Activated effector memory CD4-positive, alpha-beta T cell treated with anti-CD3 and anti-CD28 coated beads, Interleukin-2, amount 50 U/mL, for 16 hours (primary cell): ENCODE measurements at regions not wholly inside any gene's neighbourhood (a gene's known extent, or its start where the extent isn't known, plus 50 kb on each side); places are given as distances from the start of the nearest gene placed in this dataset.
"Not testable (repeated sequence)": the region's sequence is repeated elsewhere in the genome, so short reads cannot be mapped to it uniquely, and the experiment has no call there.

ENCODE experiments used
- DNase-seq: peaks from one replicate; pipeline ENCODE4 v3.0.0-alpha.2; 2020

DNA sequence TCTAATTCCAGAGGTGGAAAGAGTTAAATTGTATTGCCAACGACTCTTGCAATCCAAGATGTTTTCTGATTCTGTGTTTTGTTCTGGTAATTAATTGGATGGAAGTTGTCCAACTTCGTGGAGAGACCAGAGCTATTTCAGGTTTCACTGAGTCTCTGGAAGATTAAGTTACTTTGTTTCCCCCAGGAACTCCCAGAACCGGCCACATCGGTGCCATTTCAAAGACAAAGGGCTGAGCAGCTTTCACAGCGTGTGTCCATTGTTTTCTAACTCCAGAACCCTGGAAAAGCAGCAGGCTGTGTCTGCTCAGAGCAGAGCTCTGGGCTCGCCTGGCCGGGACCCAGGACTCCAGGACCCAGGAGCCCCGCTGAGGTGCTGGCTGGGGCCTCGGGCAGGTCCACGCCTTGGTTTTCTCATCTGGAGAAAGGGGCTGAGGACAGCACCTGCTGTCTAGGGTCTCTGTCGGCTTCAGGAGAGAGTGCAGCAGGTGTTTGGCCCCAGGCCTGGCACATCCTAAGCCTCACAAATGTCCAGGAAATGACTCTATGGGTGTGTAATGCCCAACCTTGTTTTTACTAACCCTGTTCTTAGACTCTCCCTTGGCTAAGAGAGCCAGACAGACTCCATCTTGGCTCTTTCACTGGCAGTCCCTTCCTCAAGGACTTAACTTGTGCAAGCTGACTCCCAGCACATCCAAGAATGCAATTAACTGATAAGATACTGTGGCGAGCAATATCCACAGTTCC is 86.0 kb upstream of the SFSWAP start:
- peak; percentile 42 for DNase-seq

DNA sequence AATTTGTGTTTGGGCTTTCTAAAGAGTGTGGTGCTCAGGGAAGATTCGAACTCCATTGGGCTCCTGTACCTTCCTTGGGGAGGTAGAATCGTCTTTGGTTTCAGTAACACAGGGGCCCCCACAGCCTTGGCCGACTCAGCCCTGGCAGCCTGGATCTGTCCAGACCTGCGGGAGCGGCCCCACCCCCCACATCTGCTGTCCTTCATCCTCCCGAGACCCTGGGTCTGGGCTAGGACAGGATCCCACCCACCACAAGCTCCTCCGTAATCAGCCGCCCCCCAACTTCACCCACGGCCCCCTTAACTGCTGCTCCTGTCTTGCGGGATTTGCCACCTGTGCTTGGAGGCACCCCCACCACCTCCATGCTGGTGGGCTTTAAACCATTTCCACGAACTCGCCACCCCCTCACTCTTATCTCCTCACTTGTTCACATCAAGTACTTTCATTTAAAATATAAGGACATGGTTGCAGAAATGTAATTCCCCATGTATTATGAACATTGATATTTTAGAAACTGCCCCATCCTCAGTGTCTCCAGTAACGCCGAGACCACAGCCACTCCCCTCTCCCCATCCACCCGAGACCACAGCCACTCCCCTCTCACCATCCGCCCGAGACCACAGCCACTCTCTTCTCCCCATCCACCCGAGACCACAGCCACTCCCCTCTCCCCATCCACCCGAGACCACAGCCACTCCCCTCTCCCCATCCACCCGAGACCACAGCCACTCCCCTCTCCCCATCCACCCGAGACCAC is 84.7 kb upstream of the SFSWAP start:
- DNase-seq: peak; percentile 61

DNA sequence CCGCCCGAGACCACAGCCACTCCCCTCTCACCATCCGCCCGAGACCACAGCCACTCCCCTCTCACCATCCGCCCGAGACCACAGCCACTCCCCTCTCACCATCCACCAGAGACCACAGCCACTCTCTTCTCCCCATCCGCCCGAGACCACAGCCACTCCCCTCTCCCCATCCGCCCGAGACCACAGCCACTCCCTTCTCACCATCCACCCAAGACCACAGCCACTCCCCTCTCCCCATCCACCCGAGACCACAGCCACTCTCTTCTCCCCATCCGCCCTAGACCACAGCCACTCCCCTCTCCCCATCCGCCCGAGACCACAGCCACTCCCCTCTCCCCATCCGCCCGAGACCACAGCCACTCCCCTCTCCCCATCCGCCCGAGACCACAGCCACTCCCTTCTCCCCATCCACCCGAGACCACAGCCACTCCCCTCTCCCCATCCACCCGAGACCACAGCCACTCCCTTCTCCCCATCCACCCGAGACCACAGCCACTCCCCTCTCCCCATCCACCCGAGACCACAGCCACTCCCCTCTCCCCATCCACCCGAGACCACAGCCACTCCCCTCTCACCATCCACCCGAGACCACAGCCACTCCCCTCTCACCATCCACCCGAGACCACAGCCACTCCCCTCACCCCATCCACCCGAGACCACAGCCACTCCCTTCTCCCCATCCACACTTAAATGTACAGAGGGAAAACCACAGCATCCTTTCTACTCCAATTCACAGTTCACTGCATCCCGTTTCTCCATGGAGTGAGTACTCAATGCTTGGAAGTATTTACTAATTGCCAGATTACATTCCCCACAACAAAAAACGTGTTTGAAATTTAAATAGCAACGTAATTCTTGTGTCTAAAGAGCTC is 83.5 kb upstream of the SFSWAP start:
- peak; percentile 81 for DNase-seq

DNA sequence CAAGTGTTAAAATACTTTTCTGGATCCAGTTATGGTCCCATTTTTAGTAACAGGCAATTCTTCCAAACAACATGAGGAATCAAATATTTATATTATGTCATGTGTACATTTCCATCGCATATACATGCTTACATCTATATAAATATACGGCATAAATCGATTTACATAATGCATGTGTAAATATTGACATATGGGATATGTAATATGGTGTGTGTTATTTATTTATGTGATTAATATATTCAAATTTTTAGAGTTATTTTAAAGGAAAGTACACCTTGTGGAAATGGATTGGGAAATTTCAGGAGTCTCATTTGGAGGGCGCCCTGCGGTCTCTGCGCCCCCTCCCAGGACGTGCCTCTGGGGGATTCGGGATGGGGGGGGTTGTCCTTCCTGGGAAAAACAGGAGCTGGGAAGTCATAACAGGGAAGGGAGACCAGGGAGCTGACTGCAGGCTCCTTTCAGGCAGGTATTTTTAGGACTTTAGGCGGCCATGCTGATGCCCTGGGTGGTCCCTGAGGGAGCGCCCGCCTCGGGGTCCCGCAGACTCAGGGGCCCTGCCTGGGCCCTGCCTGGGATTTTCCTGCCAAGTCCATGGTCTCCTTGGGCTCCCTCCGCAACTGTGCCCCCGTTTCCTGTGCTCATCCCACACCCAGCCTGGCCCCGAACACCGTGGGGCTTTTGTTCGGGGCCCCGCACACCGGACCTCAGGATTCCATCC is 82.7 kb upstream of the SFSWAP start:
- no peak for DNase-seq

DNA sequence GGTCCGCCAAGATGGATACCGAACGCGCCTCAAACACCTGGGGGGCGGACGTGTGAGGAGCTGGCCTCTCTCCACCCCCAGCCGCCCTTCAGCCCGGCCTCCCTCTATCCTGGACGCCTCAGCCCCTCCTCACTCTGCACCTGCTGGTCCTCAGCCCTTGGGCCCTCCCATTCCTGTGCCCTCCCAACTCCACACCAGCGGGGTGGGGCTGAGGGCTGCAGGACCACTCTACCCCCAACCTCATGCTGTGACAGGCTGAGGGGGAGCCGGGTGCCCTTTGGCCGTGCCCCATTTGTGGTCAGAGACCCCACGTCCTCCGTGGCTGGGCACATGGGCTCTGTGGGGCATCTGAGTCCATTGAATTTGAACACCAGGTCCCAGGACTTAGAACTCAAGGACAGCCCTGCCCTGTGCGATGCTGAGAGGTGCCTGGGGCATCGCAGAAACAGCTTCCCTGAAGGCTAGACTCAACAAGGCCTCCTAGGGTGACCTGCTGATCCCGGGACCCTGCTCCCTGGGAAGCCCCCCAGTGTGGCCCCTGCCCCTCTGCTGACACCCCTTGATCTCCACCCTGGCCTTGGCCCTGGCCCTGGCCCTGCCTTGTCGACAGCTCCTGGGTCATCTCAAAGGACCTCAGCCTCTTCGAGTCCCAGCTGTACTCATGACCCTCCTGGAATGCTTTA is 82.0 kb upstream of the SFSWAP start:
- DNase-seq: no peak

DNA sequence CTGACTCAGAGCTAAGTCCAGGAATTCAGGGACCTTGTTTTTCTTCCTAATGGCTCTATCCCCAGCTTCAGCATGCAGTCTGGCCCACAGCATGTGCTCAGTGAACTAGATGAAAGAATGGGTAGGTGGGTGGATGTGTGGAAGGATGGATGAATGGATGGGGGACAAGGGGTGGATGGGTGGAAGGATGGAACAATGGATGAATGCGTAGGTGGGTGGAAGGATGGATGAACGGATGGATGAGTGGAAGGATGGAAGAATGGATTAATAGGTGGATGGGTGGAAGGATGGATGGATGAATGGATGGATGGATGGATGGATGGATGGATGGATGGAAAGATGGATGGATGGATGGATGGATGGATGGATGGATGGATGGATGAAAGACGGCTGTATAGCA is 79.7 kb upstream of the SFSWAP start:
- DNase-seq: no peak

DNA sequence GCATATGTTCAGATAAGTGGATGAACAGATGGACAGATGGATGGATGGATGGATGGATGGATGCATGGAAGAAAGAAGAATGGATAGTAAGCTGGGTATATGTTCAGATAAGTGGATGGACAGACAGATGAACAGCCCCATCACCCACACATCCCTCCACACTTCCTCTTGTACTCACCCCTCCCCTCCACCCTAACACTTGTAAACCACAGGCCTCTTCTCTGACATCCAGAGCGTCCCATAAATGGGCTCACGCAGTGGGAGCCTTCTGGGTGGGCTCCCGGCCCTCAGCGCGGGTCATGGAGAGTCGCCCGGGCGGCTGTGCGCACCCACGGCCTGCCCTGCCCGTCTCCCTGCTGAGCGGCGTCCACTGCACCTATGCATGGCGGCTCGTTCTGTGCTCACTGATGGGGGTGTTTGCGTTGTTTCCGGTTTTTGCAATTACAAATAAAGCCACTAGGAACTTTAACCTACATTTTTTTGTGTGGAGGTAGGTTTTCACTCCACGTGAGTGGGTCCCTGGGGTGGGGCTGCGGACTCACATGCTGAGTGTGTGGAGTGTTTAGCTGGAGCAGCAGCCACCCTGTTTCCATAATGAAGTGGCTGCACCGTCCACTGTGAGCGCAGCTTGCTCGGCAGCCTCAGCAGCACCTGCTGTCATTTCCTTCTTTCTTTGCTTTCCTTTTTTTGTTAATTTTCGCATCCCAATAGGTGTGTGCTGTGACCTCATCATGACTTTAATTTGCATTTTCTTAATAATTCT is 78.8 kb upstream of the SFSWAP start:
- not testable (repeated sequence) for DNase-seq

DNA sequence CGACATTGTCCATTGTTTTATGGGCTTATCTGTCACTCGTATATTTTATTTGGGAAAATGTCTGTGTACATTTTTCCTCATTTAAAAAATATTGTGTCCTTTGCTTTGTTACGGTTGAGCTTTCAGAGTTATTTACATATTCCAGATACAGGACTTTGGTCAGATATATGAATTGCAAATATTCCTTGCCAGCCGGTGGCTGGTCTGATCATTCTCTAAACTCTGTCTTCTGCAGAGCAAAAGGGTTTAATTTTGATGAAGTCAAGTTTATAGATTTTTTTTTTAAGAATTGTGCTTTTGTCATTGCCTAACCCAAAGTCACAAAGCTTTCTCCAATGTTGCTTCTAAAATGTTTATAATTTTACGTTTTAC is 78.3 kb upstream of the SFSWAP start:
- DNase-seq: not testable (repeated sequence)

DNA sequence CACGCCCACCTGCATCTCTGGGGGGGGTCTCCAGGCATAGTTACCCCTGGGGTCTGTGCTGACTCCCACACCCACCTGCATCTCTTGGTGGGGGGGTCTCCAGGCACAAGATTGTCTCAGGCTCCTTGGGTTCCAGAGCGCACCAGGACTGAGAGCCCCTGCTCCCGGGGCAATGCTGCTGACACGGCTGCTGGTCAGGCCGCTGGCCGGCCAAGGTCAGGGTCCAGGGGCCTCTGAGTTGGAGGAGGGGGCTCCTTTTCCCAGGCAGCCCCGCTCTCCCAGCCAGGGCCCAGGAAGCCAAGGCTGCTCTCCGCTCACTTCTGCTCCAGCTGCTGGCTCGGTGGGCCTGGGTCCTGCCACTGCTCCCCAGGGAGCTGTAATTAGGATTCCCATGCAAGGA is 77.3 kb upstream of the SFSWAP start:
- not testable (repeated sequence) for DNase-seq

DNA sequence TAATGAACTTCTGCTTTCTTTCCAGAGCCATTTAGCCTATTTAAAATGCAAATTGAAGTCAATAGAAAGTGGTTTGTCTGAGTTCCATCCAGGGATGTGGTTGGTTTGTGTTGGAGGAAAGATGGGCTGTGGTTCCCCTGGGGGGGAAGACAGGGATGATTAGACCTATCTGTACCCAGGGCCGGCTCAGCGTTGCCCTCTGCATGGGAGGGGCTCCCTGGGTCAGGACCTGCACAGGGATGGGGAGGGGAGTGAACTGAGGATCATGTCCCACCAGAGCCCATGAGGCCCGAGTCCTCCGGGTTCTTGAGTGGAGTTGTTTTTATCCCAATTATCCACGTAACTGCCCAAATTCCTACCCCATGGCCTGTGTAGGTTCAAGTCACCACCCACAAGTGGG is 76.9 kb upstream of the SFSWAP start:
- DNase-seq: no peak

DNA sequence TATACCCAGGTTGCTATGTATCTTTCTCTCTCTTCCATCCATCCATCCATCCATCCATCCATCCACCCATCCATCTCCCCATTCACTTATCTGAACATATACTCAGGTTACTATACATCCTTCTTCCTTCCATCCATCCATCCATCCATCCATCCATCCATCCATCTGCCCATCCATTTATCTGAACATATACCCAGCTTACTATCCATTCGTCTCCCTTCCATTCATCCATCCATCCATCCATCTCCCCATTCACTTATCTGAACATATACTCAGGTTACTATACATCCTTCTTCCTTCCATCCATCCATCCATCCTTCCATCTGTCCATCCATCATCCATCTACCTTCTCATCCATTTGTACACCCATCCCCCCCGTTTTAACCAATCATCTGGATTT is 75.9 kb upstream of the SFSWAP start:
- DNase-seq: not testable (repeated sequence)

DNA sequence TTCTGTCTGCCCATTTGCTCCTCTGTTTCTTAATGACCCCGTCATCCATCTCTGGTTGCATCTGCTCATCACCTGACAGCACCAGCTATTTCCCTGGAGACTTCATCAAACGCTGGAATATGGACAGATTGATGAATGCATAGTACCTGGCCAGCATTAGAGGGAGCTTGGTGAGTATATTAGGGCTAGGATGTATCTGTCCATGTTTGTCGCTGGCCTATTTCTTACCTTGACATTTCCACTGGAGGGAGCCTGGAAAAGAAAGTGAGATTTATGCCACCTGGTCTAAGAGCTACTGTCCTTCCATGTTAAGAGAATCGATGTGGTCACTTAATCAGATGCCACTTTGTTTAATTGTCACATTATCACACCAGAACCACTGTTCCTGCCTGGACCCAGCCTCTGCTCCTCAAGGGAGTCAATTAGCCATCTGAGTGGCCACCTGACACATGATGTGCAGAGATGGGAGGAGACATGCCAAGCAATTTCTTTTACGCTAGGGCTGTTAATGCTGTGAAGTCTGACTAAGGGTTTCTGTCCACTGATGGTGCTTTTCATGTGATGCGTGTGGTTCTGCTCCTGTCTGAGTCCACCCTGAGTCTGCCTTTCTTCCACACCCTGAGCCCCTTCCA is 75.3 kb upstream of the SFSWAP start:
- no peak for DNase-seq

DNA sequence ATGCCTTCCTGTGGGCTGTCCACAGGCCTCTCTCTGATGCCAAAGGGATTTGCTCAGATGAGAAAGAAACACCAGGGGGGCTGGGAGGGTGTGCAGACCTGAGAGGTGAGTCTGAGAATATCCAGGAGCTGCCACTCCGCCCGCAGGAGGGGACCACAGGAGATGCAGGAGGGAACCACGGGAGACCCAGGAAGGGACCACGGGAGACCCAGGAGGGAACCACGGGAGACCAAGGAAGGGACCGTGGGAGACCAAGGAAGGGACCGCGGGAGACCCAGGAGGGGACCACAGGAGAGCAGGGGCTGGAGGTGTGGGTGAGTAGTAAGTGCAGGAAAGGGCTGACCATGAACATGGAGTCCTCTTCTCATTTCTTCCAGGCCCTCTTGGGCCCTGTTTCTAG is 74.6 kb upstream of the SFSWAP start:
- no peak for DNase-seq

DNA sequence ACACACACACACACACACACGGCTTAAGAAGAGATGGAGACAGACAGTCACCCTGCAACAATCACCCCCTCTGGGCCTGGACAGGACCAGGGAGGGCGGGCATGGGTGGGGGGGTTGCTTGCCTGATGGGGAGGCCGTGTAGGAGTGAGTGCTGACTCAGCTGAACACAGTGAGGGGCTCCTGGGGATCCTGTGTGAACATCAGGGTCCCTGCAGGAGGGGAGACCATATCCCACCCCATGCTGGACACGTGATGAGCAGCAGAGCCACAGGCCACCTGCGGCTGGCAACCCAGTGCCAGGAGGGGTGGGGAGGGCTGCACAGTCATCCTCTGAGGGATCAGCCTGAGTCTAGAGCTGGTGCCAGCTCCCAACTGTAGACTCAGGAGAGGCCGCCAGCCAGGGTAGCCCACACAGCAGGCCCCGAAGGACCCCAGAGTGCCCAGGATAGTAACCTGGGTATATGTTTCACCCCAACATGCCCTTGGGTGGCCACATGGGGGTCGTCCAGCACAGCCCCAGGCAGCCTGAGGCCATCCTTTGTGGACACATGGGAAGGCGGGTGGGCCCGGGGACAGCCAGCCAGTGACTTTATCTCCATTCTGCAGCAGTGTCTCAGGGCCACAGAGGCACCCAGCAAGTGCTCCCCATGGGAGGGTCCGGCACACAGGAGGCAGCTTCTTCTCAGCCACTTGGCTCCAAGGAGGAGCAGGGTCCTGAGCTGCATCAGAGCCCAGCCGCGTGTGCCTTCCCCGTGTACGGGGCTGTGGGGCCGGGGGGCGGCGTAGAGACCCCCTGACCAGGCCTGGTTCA is 73.7 kb upstream of the SFSWAP start:
- no peak for DNase-seq

DNA sequence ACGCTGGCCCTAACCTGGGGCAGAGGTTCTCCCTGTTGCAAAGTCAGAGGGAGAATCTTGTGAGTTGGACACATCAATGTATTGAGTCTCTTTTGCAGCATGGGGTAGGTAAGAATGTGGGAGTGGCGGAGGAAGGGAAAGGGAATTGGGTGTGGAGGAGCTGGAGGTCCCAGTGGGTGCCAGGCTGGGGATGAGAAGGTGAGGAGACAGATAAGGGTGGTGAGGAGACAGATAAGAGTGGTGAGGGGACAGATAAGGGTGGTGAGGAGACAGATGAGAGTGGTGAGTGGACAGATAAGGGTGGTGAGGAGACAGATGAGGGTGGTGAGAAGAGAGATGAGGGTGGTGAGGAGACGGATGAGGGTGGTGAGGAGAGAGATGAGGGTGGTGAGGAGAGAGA is 72.9 kb upstream of the SFSWAP start:
- DNase-seq: no peak

DNA sequence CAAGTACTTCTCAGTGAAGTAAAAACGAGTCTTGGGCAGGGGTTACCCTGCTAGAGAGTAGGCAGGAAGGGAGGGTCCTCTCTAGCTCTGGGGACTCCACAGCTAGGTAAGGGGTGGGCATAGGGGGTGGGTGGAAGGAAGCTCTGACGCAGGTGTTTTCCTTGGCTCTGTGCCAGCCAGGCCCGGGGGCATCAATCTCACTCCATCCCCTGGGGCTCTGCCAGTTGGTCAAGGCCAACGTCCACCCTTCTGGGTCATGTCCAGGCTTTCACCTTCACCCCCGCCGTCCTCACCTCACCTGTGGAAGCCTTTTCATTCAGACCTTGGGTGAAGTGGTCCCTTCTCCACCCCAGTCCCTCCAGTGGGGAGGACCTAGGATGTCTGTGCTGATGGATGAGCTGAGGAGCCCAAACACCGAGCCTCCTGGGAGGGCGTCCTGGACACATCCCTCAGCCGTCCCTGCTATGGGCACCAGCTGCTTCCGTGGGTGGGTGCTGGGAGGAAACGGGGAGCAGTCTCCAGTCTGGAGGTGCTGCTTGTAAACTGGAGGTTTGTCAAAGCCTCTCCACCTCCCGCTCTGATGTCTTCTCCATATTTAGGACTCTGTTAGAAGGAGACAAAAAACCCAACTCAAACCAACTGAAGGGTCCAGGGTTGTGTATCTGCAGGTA is 71.5 kb upstream of the SFSWAP start:
- DNase-seq: no peak

DNA sequence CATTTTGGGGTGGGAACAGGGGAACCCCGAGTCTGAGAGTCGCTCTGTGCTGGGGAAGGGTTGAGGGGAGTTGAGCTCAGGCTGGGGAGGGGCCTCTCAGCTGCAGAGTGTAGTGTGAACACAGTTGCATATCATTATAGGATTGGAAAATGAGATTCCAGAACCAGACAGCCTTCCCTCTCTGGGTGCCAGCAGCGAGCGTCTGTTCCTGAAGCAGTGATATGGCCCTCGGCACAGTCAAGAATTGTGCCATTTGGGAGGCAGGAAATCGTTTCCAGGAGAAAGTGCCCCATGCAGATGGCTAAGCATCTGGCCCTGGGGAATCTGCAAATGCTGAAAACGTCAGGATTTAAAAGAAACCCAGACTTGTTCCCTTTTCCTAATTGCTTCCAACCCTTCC is 70.4 kb upstream of the SFSWAP start:
- no peak for DNase-seq

DNA sequence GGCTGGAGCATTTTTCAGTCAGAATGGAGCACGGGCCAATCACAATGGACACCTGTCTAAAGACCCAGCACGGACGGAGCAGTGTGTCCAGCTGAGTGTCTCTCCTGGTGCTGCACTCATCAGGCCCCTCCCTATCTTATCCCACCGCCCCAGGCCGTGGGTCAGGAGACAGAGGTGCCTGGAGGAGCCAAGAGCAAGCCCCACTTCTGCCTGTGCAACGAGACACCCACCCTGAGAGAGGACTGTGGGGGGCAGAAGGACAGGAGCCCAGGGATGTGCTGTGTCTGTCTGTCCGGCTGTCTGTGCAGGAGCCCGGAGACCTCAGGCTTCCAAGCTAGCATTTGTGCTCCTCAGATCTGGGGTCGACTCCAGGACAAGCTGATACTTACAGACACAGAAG is 69.6 kb upstream of the SFSWAP start:
- DNase-seq: no peak

DNA sequence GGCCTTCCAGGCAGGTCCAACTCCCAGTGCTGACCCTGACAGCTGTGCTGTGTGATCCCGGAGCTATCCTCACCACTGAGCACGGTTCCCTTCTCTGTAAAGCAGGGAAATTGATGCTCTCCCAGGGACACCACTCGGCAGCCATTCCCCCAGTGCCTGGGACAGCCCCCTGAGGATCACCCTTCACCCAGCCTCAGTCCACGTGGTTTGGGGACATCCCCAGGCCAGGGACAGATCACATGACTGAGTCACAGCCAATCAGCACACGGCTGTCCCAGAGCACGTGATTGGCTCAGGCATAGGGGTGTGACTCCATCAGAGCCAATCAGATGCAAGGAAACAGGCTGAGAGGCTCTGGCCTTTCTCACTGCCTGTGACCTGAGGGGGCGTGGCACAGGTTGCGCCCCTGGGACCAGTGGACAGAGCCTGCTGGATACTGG is 68.8 kb upstream of the SFSWAP start:
- DNase-seq: no peak

DNA sequence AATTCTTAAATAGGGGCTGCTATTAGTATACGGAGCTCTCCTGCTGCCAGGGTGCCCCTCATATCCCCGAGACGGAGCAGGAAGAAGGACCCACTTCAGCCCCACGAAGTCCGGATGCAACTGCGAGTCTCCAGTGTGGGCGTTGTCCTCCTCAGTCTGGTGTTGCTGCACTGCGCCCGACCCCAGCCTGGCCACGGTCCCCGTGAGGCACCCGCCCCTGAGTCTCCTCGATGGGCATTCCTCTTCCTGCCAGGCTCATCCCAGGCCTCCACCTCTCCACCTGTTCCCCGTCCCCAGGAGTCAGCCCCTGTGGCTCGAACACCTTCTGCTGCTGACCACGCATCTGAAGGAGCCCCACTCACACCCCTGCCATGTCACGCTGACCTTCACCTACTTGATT is 68.1 kb upstream of the SFSWAP start:
- no peak for DNase-seq
